ENCODE measurements at regions not wholly inside any gene's neighbourhood (a gene's known extent, or its start where the extent isn't known, plus 50 kb on each side); places are given as distances from the start of the nearest gene placed in this dataset.
"Not testable (repeated sequence)": the region's sequence is repeated elsewhere in the genome, so short reads cannot be mapped to it uniquely, and the experiment has no call there.

DNA sequence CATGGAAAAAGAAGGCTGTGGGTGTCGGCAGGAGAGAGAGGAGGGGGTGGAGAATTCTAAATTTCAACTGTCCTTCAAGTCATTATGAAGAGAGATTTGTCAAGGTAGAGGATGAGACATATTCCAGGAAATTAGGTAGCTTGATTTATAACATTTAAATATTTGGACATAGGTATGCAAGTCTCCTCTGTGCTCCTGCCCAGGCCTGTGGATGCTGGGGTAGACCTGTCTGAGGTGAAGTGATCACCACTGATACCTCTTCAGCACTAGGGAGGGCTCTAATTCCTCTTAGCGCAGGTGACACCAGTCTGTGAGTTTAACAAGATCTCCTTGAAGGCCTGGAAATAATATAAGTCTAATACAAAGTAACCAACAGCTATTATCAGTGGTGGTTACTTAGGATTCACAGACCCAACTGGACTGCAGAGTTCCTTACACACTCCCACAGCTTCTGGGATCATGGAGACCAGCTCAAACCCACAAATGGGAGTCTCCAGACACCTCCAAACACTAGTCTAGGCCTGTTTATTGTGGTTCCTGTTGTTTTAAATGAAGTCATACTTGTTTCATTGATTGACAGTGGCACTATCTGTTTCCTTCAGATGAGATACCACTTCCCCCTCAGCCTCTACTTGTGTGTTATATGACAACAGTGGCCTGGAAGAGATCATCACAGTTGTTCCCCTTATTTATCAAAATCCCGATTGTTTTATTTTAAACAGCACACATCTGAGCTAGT, 104.1 kb upstream of the ITPRID2 start:
- DNase-seq (ENCODE audit: insufficient read length, low spot score) (no peak), FAIRE-seq (no peak)
- TF ChIP-seq POLR2A (IDR thresholded peaks at IDR 0.05; ENCODE audit: low read depth, low read length) (no peak), TAF1 (IDR thresholded peaks at IDR 0.05; ENCODE audit: low read depth, low read length) (no peak), PAX5 (IDR thresholded peaks at IDR 0.05; ENCODE audit: insufficient read depth, low read length, severe bottlenecking) (no peak), SPI1 (IDR thresholded peaks at IDR 0.05; ENCODE audit: low read depth, low read length) (no peak), POU2F2 (IDR thresholded peaks at IDR 0.05; ENCODE audit: low read depth, low read length) (no peak), POLR2AphosphoS5 (IDR thresholded peaks at IDR 0.05; ENCODE audit: low read depth, low read length) (no peak)

DNA sequence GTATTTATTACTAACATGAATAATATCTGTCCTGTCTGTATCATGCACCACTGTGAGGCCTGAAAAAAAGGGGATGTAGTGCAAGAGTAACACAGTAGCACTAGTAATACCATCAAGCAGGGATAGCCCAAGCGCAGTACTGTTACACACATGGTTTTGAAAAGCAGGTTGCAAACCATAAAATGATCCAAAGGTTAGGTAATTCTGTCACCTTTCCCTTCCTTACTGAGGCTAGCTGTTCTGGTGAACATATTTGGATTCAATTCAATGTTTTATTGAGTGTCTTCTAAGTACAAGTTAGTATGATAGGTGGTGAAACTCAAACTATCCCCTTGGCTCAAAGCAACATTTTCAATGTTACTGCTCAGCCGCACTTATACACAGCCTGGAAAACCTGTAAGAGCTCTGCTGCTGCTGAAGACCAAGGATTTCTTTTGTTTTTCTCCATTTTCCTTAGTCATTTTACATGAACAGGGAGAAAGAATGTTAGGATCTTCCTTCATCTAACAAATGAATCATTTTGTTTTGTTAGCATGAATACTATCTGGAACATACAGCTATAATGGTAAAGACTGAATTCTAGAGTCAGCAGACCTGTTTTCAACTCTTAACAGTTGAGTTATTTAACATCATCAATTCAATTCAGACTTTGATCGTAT, 102.5 kb upstream of the ITPRID2 start:
- TF ChIP-seq SPI1 (IDR thresholded peaks at IDR 0.05; ENCODE audit: low read depth, low read length) (no peak), PAX5 (IDR thresholded peaks at IDR 0.05; ENCODE audit: insufficient read depth, low read length, severe bottlenecking) (no peak), TAF1 (IDR thresholded peaks at IDR 0.05; ENCODE audit: low read depth, low read length) (no peak), POLR2A (IDR thresholded peaks at IDR 0.05; ENCODE audit: low read depth, low read length) (no peak), POU2F2 (IDR thresholded peaks at IDR 0.05; ENCODE audit: low read depth, low read length) (no peak), POLR2AphosphoS5 (IDR thresholded peaks at IDR 0.05; ENCODE audit: low read depth, low read length) (no peak)
- FAIRE-seq: no peak
- no peak for DNase-seq (ENCODE audit: insufficient read length, low spot score)

DNA sequence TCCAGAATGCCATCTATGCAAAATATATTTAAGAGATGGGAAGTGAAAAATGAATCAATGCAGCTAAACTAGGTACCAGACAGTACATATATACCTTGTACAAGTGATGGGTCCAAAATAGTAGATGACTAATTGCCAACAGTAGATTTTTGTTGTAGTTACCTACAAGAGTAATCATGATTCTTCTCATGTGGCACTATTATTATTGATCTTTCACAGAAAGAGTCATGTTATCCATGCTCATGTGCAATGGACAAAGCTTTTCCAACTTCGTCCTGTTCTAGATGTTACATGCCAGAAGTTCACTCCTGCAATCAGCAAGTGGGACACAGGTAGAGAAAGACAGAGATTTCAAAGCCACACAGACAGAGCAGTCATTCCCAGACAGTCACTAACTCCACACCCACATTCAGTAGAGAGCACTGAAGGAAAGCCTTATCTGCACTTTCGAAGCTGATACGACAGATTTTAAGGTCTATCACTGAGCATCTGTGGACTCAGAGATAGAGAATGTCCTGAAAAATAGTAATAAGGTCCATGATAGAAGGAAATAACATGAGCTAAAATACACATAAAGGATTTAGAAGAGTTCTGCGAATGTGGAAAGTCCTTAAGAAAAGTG, 101.6 kb upstream of the ITPRID2 start:
- no peak for FAIRE-seq
- TF ChIP-seq SPI1 (IDR thresholded peaks at IDR 0.05; ENCODE audit: low read depth, low read length) (no peak), TAF1 (IDR thresholded peaks at IDR 0.05; ENCODE audit: low read depth, low read length) (no peak), POU2F2 (IDR thresholded peaks at IDR 0.05; ENCODE audit: low read depth, low read length) (no peak)
- DNase-seq (ENCODE audit: insufficient read length, low spot score): no peak

DNA sequence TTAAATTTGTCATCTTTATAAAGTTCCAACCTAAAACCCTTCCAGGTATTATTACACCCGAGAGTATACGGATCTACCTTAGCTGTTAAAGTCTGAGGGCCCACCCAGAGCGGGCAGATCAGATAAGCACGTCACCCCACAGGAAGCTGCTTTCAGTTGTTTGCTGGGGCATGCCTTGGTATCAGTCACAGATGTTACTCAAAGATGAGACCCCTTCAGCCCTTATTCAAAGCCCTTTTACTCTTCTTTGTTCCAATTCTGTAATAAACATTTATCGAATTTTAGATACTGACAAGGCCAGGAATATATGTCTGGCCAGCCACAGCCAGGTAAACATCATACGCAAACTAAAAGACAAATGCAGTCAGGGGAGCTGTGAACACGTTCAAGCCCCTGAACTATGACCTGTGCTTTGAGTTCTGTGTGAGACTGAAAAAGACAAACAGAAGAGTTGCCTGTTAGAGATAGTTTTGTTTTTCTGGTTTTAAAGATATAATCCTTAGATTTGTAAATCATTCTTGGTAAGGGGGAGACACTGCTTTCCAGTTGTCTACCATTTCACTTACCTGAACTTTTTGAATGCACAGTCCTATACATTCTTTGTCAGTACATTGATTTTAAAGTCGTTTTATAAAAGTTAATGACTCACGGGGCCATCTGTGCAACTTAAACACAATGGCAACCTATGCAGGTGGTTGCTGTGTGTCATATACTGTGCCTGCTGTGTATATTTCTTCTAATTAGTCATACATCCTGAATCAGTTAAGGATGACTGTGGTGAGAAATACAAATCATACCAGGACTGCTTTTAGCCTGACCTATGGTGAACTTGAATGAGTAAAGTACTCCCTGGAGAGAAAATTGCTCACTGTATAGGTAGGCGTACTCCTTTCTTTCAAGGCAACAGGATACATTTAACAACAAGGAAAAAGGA, 100.5 kb upstream of the ITPRID2 start:
- no peak for TF ChIP-seq POLR2AphosphoS5 (IDR thresholded peaks at IDR 0.05; ENCODE audit: low read depth, low read length)
- TF ChIP-seq POU2F2 (IDR thresholded peaks at IDR 0.05; ENCODE audit: low read depth, low read length): no peak
- no peak for TF ChIP-seq POLR2A (IDR thresholded peaks at IDR 0.05; ENCODE audit: low read depth, low read length)
- no peak for TF ChIP-seq PAX5 (IDR thresholded peaks at IDR 0.05; ENCODE audit: insufficient read depth, low read length, severe bottlenecking)
- TF ChIP-seq TAF1 (IDR thresholded peaks at IDR 0.05; ENCODE audit: low read depth, low read length): no peak
- TF ChIP-seq SPI1 (IDR thresholded peaks at IDR 0.05; ENCODE audit: low read depth, low read length): no peak
- DNase-seq (ENCODE audit: insufficient read length, low spot score) (no peak), FAIRE-seq (no peak)

DNA sequence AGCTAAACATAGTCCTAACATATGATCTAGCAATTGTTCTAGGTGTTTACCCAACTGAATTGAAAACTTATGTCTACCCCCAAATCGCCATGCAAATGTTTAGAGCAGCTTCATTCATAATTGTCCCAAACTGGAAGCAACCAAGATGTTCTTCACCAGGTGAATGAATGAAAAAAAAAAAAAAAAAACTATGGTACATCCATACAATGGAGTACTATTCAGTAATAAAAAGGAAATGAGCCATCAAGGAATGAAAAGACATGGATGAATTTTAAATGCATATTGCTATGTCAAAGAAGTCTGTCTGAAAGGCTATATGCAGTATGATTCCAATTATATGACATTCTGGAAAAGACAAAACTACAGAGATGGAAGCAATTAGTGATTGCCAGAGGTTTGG, 98.6 kb upstream of the ITPRID2 start:
- no peak for FAIRE-seq
- no peak for TF ChIP-seq POLR2A (IDR thresholded peaks at IDR 0.05; ENCODE audit: low read depth, low read length)
- no peak for TF ChIP-seq SPI1 (IDR thresholded peaks at IDR 0.05; ENCODE audit: low read depth, low read length)
- TF ChIP-seq PAX5 (IDR thresholded peaks at IDR 0.05; ENCODE audit: insufficient read depth, low read length, severe bottlenecking): no peak
- TF ChIP-seq POLR2AphosphoS5 (IDR thresholded peaks at IDR 0.05; ENCODE audit: low read depth, low read length): no peak
- TF ChIP-seq TAF1 (IDR thresholded peaks at IDR 0.05; ENCODE audit: low read depth, low read length): no peak
- TF ChIP-seq POU2F2 (IDR thresholded peaks at IDR 0.05; ENCODE audit: low read depth, low read length): no peak
- no peak for DNase-seq (ENCODE audit: insufficient read length, low spot score)

DNA sequence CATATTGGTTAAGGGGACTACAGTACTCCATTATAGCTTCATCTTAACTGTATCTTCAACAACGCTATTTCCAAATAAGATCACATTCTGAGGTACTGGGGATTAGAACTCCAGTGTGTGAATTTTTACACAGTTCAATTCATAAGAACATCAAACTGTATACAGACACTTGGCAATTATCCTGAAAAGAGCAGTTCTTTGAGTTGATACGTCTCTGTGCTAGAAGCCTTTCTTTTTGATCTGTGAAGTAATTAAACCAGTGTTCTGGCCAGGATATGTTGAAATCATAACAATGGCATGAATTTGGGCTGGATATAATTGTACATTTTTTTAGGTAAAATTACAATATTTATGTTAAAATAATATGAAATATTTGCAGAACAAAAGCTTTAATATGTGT, 93.5 kb upstream of the ITPRID2 start:
- no peak for DNase-seq (ENCODE audit: insufficient read length, low spot score)
- TF ChIP-seq PAX5 (IDR thresholded peaks at IDR 0.05; ENCODE audit: insufficient read depth, low read length, severe bottlenecking) (no peak), SPI1 (IDR thresholded peaks at IDR 0.05; ENCODE audit: low read depth, low read length) (no peak), POU2F2 (IDR thresholded peaks at IDR 0.05; ENCODE audit: low read depth, low read length) (no peak), POLR2A (IDR thresholded peaks at IDR 0.05; ENCODE audit: low read depth, low read length) (no peak), TAF1 (IDR thresholded peaks at IDR 0.05; ENCODE audit: low read depth, low read length) (no peak), POLR2AphosphoS5 (IDR thresholded peaks at IDR 0.05; ENCODE audit: low read depth, low read length) (no peak)
- no peak for FAIRE-seq

DNA sequence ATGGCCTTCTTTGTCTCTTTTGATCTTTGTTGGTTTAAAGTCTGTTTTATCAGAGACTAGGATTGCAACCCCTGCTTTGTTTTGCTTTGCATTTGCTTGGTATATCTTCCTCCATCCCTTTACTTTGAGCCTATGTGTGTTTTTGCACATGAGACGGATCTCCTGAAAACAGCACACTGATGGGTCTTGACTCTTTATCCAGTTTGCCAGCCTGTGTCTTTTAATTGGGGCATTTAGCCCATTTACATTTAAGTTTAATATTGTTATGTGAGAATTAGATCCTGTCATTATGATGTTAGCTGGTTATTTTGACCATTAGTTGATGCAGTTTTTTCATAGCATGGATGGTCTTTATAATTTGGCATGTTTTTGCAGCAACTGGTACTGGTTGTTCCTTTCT, 89.2 kb upstream of the ITPRID2 start:
- not testable (repeated sequence) for FAIRE-seq; DNase-seq (ENCODE audit: insufficient read length, low spot score)

DNA sequence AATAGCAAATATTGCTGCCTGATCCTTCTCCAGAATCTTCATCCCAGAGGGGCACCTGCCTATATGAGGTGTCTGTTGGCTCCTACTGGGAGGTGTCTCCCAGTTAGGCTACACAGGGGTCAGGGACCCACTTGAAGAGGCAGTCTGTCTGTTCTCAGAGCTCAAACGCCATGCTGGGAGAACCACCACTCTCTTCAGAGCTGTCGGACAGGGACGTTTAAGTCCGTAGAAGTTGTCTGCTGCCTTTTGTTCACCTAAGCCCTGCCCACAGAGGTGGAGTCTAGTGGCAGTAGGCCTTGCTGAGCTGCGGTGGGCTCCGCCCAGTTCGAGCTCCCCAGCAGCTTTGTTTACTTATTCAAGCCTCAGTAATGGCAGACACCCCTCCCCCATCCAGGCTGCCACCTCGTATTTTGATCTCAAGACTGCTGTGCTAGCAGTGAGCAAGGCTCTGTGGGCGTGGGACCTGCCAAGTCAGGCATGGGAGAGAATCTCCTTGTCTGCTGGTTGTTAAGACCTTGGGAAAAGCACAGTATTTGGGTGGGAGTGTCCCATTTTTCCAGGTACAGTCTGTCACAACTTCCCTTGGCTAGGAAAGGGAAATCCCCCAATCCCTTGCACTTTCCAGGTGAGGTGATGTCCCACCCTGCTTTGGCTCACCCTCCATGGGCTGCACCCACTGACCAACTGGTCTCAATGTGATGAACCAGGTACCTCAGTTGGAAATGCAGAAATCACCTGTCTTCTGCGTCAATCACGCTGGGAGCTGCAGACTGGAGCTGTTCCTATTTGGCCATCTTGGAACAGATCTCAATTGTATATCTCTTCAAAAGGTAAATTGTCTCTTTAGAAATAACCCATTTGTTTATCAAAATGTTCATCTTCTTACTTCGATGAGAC, 87.4 kb upstream of the ITPRID2 start:
- not testable (repeated sequence) for DNase-seq (ENCODE audit: insufficient read length, low spot score); FAIRE-seq

All from GM12891 (cell line).